22Rv1 (cell line): ENCODE measurements at regions not wholly inside any gene's neighbourhood (a gene's known extent, or its start where the extent isn't known, plus 50 kb on each side); places are given as distances from the start of the nearest gene placed in this dataset.

Source experiments
- ZFX ChIP-seq: fragments of 450-650 bp; IDR thresholded peaks from 2 replicates; pipeline ENCODE4 v1.6.1; 2017; ENCODE audit warnings: antibody characterized with exemption, borderline replicate concordance
- TF ChIP-seq, protein P1 (sequence below): fragments of 450-650 bp; IDR thresholded peaks from 2 replicates; pipeline ENCODE4 v1.5.1; 2017; ENCODE audit warnings: mild to moderate bottlenecking

DNA sequence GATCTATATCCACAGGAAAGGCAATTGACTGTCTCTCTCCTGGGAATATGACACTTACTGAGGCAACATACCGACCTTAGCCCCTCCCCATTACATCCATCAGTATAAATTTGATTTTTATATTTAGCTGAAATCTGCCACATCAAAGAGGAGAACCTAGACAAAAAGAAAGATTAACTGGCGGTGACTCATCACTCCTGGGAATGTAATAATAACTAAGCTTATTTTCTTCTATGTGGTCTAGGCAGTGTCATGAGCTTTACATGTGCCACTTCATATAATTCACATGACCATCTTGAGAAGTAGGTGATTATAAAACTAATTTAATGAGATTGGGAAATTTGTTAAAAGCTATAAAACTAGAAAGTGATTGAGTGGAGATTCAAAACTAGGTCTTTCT, 520.0 kb upstream of the HS3ST5 start:
- TF ChIP-seq, protein P1, sequence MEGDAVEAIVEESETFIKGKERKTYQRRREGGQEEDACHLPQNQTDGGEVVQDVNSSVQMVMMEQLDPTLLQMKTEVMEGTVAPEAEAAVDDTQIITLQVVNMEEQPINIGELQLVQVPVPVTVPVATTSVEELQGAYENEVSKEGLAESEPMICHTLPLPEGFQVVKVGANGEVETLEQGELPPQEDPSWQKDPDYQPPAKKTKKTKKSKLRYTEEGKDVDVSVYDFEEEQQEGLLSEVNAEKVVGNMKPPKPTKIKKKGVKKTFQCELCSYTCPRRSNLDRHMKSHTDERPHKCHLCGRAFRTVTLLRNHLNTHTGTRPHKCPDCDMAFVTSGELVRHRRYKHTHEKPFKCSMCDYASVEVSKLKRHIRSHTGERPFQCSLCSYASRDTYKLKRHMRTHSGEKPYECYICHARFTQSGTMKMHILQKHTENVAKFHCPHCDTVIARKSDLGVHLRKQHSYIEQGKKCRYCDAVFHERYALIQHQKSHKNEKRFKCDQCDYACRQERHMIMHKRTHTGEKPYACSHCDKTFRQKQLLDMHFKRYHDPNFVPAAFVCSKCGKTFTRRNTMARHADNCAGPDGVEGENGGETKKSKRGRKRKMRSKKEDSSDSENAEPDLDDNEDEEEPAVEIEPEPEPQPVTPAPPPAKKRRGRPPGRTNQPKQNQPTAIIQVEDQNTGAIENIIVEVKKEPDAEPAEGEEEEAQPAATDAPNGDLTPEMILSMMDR: no peak
- TF ChIP-seq ZFX: no peak
